ENCODE measurements at regions not wholly inside any gene's neighbourhood (a gene's known extent, or its start where the extent isn't known, plus 50 kb on each side); places are given as distances from the start of the nearest gene placed in this dataset.

GRCh38 chr11:81337756-81338155 lies 1395.9 kb downstream of the FAM181B start:
- TF ChIP-seq POLR2A (IDR thresholded peaks at IDR 0.05), result no peak
- no peak for TF ChIP-seq CTCF (IDR thresholded peaks at IDR 0.05)
- no peak for TF ChIP-seq EP300 (IDR thresholded peaks at IDR 0.05)
